ENCODE measurements at regions not wholly inside any gene's neighbourhood (a gene's known extent, or its start where the extent isn't known, plus 50 kb on each side); places are given as distances from the start of the nearest gene placed in this dataset.

- FAIRE-seq, result no peak
- Histone ChIP-seq H3K27ac (no peak overlapping the region), H3K4me2 (no peak overlapping the region), H3K4me1 (no peaks in the 10 kb centered on the region), H3K9me3 (no peaks in the 10 kb centered on the region; the same call in 2 of the 3 replicates), H3K4me3 (no peak overlapping the region)
- 17% methylated on average over 1 of the region's 1 CpG for WGBS (ENCODE audit: missing lambda C conversion rate)
- ChIA-PET POLR2A (no interaction called here), CTCF (interaction anchor here (1.0 kb wide), 1 partner anchor 21 kb away, joined by 3 read pairs; no protein-coding TSS in a partner anchor)
- no peak for ATAC-seq
- no peak for DNase-seq (ENCODE audit: low read depth in 1 of 2, low spot score in 1 of 2)
- TF ChIP-seq MYC (IDR thresholded peaks at IDR 0.05; ENCODE audit: borderline replicate concordance, low read length) (no peak), ZSCAN20 (CRISPR knock-in tag; IDR thresholded peaks at IDR 0.05) (no peak), BCL3 (IDR thresholded peaks at IDR 0.05) (no peak), NR3C1 (IDR thresholded peaks at IDR 0.05) (no peak), NFE2L2 (conservative IDR thresholded peaks at IDR 0.05; ENCODE audit: low read length) (no peak), MAX (IDR thresholded peaks at IDR 0.05) (no peak), HOXA7 (CRISPR knock-in tag; IDR thresholded peaks at IDR 0.05) (no peak)
Measured at GRCh38 chr5:82560969-82561368, 282.8 kb upstream of the RPS23 start.

GRCh38 chr5:82560561-82560960 lies 282.4 kb upstream of the RPS23 start:
- ChIA-PET POLR2A (no interaction called here), CTCF (interaction anchor here (1.0 kb wide), 1 partner anchor 21 kb away, joined by 3 read pairs; no protein-coding TSS in a partner anchor)
- H3K9me3 ChIP-seq, result no peaks in the 10 kb centered on the region; the same call in 2 of the 3 replicates
- no peaks in the 10 kb centered on the region for H3K4me1 ChIP-seq
- no peak for TF ChIP-seq E2F6 (IDR thresholded peaks at IDR 0.05; ENCODE audit: borderline replicate concordance, low read depth)
- no peak for TF ChIP-seq KDM5A (IDR thresholded peaks at IDR 0.05)
- no peak for TF ChIP-seq POLR2A (IDR thresholded peaks at IDR 0.05; ENCODE audit: low read length)
- TF ChIP-seq REST (IDR thresholded peaks at IDR 0.05), result no peak
- TF ChIP-seq ATOH8 (CRISPR knock-in tag; IDR thresholded peaks at IDR 0.05; ENCODE audit: low read depth), result no peak
- no peak for TF ChIP-seq CEBPB (IDR thresholded peaks at IDR 0.05)
- no peak for TF ChIP-seq HOXB13 (CRISPR knock-in tag; IDR thresholded peaks at IDR 0.05; ENCODE audit: low read depth)
- no peak for TF ChIP-seq CBX2 (IDR thresholded peaks at IDR 0.05; ENCODE audit: borderline replicate concordance, low read depth)
- TF ChIP-seq ZFP36 (IDR thresholded peaks at IDR 0.05; ENCODE audit: borderline replicate concordance, partially characterized antibody), result no peak
- TF ChIP-seq EHMT2 (IDR thresholded peaks at IDR 0.05; ENCODE audit: low read depth), result no peak
- TF ChIP-seq TFCP2L1 (CRISPR knock-in tag; IDR thresholded peaks at IDR 0.05), result no peak
- TF ChIP-seq SREBF2 (IDR thresholded peaks at IDR 0.05), result no peak
- no peak for TF ChIP-seq FOXS1 (CRISPR knock-in tag; IDR thresholded peaks at IDR 0.05)
- no peak for TF ChIP-seq USF2 (IDR thresholded peaks at IDR 0.05)
- 40% methylated on average over 4 of the region's 4 CpGs for WGBS (ENCODE audit: missing lambda C conversion rate)
- H3K4me3 ChIP-seq, result no peak overlapping the region
- FAIRE-seq (no peak), ATAC-seq (no peak), DNase-seq (ENCODE audit: low read depth in 1 of 2, low spot score in 1 of 2) (no peak)
- no peak overlapping the region for H3K27ac ChIP-seq
- H3K4me2 ChIP-seq, result no peak overlapping the region
